GM18868 (cell line): ENCODE measurements at regions not wholly inside any gene's neighbourhood (a gene's known extent, or its start where the extent isn't known, plus 50 kb on each side); places are given as distances from the start of the nearest gene placed in this dataset.

Experiments
- ATAC-seq: cut with Tn5 transposase; IDR thresholded peaks from one replicate; pipeline ENCODE4 v1.9.1; 2021; ENCODE audit warnings: mild to moderate bottlenecking, moderate library complexity; ENCODE audit not compliant: unreplicated experiment

DNA sequence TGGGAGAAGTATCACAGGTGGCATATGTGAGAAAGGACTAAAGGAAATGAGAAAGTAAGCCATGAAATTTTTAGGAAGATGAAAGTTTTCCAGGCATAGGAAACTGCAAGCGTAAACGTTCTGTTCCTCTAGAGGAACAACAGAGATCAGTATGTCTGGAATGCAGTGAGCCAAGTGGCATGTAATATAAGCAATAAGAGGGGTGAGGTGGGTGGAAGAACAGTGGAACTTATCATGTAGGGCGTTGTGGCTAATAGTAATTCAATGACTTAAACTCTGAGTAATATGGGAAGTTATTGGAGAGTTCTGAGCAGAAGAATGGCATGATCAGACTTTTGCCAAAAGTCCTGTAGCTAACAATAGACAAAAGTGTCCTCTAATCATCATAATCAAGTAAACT is 902.9 kb downstream of the EPHA3 start:
- ATAC-seq = no peak

GRCh38 chr3:90011131-90011530 is 903.7 kb downstream of the EPHA3 start:
- no peak for ATAC-seq

GRCh38 chr3:90011596-90011995 is 904.2 kb downstream of the EPHA3 start:
- ATAC-seq = no peak

- no peak for ATAC-seq
Measured at GRCh38 chr3:90011996-90012395, 904.6 kb downstream of the EPHA3 start.

DNA sequence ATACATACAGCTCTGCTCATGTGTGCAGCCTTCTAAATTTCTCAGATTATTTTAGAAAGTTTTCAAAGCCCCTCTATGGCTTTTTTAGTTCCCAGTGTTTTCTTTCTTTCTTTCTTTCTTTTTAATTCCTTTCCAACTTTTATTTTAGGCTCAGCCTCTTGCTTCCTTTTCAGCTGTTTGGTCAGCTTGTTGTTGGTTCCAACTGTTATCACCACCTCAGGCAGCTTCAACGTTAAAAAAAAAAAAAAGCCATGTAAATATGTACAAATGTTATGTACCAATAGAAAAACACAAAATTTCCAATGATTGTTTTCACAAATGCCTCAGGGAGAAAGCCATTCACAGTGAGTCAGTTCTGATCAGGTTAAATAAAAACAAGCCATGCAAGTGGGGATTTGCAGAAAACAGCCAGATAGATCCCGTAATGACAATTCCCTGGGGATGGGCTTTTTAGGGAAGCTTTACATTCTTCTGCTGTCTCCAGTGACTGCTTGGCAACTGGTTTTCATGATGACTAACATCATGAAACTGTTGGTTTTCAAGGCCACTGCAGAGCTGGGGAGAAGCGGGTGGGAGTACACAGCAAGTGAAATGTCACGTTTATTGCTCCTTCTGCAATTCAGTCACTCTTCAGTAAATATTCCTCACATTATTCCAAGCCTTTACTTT is 908.4 kb downstream of the EPHA3 start:
- ATAC-seq = no peak

GRCh38 chr3:90016555-90016954 is 909.1 kb downstream of the EPHA3 start:
- no peak for ATAC-seq

- no peak for ATAC-seq
Measured at GRCh38 chr3:90018779-90019178, 911.4 kb downstream of the EPHA3 start.

DNA sequence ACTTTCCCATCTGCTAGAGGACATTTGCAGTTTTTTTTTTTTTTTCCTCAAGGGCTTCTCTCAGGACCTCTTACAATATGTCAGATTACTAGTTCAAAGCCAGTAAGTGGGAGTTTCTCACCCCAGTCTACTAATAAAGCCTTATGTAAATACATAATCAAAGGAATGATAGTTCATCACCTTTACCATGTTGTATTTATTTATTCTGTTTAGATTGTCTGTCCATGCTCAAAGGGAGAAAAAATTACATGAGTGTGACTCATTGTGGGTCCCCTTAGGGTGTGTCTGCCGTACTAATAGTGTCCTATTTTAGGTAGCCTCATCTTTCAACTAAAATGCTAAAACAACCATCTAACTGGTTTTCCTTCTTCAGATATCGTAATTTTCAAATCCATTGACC is 917.6 kb downstream of the EPHA3 start:
- no peak for ATAC-seq

GRCh38 chr3:90026406-90026805 is 919.0 kb downstream of the EPHA3 start:
- ATAC-seq = no peak

DNA sequence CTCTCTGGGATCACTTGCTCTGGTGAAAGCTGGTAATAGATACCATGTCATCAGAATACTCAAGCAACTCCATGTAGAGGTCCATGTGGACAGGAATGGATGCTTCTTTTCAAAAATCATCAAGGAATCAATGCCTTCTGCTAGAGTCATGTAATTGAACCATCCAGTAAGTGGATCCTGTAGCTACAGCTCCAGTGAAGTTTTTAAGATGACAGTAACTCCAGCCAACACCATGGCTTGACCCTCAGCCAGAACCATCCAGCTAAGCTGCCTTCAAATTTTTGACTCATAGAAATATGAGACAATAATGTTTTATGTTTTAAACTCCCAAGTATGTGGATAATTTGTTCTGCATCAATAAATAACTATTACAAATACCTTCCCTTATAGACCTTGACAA is 923.7 kb downstream of the EPHA3 start:
- ATAC-seq = no peak

DNA sequence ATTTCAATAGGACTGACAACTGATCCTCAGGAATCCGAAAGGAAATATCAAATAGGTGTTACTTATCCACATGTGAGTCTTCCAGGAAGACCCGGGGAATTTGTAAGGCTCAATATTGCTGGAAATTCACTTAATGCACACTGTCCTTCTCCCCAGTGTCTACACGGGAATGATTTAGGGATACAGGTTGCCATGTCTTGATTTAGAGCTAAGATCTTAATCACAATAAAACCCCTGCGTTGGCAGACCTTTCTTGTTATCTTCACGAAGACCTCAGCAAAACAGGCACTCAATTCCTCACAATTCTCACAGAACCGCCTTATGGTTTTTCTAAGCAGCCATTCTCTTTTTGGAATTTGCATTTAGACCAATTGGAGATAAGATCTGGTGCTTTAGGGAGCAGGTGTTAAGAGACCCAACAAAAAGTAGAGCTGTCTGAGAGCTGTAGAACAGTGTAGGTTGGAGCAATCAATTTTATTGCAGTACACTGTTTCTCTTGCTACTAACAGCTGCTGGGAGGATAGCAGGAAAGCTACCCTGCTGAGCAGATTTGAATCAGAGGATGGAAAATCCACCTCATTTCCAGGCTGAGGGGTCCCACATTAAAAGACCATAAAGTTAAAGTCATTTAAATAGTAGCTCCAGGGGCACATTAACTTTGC is 925.7 kb downstream of the EPHA3 start:
- no peak for ATAC-seq

DNA sequence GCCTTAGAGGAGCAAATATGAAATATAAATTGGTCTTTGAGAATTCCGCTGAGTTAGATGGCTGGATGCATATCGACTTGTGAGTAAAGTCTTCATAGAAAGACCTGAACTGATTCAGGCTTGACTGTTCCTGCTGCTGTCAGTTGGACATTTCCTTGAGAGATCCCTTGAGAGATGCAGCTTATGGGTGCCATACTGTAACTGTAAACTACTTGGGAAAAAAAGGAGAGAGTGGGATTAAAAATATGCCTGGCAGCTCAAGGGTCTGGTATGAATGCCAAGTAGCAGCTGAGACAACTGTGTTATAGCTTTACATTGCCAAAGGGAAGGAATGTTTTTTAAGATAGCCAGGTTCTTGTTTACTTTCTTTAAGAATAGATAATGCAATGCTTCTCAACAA is 926.6 kb downstream of the EPHA3 start:
- no peak for ATAC-seq

GRCh38 chr3:90035643-90036042 is 928.2 kb downstream of the EPHA3 start:
- ATAC-seq = no peak

- ATAC-seq = no peak
Measured at GRCh38 chr3:90036939-90037469, 929.6 kb downstream of the EPHA3 start.

DNA sequence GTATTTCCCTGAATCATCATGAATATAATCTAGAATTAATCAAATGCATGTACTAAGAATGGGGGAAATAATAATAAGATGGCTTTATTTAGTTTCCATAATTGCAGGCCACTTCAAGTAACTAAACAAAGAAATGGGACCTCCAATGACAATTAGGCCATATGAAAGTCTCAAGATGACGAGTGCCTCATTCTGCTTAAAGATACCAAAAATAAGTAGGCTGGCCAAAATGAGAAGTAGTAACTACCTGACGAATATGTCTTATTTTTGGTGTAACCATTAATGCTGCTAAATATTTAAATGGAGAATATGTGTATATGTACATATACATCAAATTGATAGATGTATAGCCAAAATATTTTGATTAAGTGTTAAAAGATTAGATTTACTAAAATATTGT is 932.6 kb downstream of the EPHA3 start:
- ATAC-seq = no peak

GRCh38 chr3:90040554-90040953 is 933.1 kb downstream of the EPHA3 start:
- ATAC-seq = no peak

GRCh38 chr3:90041995-90042394 is 934.6 kb downstream of the EPHA3 start:
- no peak for ATAC-seq

DNA sequence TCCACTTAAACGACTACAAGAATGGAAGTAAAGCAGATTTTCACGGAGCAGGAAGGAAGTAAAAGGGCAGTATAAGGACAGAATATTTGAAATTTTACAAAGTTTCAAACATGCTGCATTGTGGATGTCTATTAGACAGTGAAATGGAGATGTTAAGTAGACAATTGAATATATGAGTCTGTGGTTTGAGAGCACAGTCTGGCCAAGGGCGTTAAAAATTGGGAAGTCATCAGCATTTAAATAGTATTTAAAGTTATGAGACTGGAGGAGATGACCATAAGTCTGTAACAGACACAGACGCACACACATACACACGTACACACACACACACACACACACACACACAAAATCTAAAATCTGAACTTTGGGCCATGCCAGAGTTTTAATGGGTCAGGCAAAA is 935.9 kb downstream of the EPHA3 start:
- ATAC-seq = no peak

DNA sequence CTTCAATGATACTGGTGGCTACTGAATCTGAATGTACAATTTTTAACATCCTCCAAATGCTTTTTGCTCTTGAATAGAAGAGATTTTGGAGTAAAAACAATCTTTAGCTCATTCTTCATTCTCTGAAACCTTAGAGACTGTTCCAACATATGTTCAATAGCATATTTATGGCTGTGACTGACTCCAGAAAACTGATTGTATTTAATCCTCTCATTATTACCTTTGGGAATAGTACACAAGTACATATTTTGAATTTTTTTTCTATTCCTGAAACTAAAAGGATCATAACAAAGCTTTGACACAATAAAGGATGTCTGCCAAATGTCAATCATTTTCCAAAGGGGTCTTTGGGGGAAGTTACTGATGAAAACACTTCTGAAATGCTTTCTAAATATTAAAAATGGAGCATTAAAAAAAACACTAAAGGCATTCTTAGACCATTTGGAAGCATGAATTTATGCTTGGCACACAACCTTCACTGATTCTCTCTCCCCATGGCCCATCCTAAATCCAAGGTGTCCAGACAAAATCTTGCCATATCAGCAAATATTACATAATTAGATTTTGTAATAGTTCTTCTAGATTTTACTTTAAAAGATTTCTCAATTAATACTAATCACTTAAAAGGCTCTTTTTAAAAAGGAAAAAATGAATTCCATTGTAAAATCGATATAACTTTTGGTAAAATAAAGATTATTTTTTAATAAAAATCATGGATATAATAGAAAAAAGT is 936.8 kb downstream of the EPHA3 start:
- no peak for ATAC-seq

DNA sequence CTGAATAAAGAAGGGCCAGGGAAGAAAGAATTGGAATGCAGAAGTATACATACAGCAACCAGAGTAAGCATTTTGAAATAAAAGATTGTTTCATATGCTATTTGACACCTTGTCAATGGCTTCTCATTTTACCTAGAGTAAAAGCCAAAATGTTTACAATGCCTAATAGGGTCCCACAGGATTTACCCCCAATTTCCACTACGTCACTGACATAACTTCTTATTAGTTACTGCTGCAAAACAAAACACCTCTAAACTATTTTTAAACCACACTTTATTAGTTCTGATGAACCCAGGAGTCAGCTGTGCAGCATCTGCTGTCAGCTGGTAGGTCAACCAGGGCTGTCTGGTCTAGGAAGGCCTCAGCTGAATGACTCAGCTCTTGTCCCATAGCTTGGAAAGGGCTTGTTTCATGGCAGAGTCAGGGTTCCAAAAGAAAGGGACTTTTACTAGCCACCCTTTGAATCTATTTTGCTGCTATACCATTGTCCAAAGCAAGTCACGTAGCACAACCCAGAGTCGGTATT is 945.1 kb downstream of the EPHA3 start:
- no peak for ATAC-seq

GRCh38 chr3:90054311-90054710 is 946.9 kb downstream of the EPHA3 start:
- ATAC-seq = no peak

DNA sequence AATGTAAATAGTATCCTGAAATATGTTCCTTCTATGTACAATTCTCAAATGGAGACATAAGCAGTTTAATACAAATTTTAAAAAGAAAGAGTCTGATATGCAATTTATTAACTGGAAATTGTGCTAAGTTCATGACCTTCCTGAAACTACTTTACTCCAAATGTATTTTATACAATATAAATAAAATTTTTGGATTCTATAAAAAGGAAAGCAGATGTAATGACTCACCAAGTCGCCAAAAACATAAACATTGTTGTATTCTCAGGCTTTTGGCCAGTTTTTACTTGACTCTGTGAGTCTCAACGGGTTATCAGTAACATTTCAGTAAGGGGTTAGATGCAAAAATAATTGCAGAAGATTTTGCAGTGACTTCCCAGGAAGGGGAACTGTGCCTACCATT is 948.2 kb downstream of the EPHA3 start:
- ATAC-seq = no peak
